GM12865 (cell line): ENCODE measurements at regions not wholly inside any gene's neighbourhood (a gene's known extent, or its start where the extent isn't known, plus 50 kb on each side); places are given as distances from the start of the nearest gene placed in this dataset.

Experiments
- DNase-seq: peaks from one replicate; pipeline ENCODE4 v3.0.0; 2010; ENCODE audit warnings: low read depth
- H3K4me3 ChIP-seq: 2 replicates; pipeline ENCODE4 v1.5.1; 2011; ENCODE audit warnings: mild to moderate bottlenecking, low read depth, low read length, control low read depth
- TF ChIP-seq, protein P1 (sequence below): IDR thresholded peaks from 2 replicates; pipeline ENCODE4 v1.5.1; 2011; ENCODE audit warnings: low read length, control low read depth, low read depth, inconsistent platforms; ENCODE audit not compliant: insufficient read depth; ENCODE audit errors: missing control alignments

DNA sequence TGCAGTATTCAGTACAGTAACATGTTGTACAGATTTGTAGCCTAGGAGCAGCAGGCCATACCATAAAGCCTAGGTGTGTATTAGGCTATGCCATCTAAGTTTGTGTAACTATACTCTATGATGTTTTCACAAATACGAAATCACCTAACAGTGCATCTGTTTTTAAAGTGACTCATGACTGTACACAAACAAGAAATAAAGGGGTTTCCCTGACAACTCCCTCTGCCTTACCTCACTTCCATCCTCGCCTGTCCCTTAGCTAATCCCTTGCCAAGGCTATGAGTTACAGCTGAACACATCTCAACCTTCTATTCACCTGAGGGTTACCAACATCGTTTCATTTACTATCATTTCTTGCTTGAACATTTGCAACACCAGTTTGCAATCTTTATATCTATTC, 78.6 kb upstream of the RPRM start:
- no peak overlapping the region for H3K4me3 ChIP-seq
- TF ChIP-seq, protein P1, sequence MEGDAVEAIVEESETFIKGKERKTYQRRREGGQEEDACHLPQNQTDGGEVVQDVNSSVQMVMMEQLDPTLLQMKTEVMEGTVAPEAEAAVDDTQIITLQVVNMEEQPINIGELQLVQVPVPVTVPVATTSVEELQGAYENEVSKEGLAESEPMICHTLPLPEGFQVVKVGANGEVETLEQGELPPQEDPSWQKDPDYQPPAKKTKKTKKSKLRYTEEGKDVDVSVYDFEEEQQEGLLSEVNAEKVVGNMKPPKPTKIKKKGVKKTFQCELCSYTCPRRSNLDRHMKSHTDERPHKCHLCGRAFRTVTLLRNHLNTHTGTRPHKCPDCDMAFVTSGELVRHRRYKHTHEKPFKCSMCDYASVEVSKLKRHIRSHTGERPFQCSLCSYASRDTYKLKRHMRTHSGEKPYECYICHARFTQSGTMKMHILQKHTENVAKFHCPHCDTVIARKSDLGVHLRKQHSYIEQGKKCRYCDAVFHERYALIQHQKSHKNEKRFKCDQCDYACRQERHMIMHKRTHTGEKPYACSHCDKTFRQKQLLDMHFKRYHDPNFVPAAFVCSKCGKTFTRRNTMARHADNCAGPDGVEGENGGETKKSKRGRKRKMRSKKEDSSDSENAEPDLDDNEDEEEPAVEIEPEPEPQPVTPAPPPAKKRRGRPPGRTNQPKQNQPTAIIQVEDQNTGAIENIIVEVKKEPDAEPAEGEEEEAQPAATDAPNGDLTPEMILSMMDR: no peak
- no peak for DNase-seq

DNA sequence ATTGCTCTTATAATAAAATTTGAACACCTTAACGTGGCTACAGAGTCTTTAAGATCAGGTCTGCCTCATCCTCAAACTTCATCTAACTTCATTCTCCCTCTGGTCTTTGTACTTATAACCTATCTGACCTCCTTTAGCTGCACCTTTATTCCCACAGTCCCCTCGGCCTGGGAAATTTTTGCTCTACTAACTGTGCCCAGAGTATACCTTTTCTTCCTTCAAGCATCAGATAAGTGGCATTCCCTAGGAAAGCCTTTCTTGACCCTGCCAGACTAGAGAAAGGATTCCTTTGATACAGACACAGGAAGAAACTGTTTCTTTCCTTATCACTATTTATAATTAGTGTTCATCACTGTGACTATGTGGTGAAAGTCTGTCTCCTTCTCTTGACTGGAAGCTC, 79.2 kb upstream of the RPRM start:
- no peak overlapping the region for H3K4me3 ChIP-seq
- DNase-seq: no peak
- TF ChIP-seq, protein P1: no peak

DNA sequence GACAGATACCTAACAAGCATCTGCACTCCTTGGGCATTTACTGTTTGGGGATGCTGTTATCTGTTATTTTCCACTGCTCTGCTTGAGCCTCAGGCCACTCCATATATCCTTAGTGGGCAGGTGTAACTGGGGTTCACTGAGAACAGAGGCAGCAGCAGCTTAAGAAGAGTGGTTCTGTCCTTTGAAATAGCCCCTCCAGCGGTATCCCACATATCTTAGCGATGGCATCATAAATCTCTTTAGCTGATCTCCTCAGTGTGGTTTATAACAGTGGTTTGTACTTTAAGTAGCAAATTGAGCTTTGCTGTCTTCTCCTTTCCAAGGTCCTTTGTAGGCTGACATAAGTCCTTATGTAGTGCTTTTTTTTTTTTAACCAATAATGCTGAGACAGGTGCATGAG, 79.7 kb upstream of the RPRM start:
- TF ChIP-seq, protein P1: no peak
- H3K4me3 ChIP-seq: no peak overlapping the region
- DNase-seq: no peak

DNA sequence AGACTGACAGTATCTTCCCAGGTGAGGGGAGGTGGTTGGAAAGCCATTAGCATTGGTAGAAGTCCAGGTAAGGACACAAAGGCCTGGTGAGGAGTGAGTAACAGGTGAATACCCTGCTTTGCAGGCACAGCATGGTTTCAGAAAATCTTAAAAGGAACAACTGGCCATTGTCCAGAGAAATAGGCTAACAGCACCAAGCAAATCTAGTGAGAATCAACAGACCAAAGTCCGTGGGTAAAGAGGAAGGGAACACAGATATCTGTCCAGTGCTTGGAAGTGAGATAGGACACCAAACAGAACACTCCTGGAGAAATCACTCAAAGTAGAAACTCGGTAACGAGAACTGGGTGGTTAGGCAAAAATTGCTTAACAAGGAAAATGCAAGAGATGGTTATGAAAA, 88.8 kb upstream of the RPRM start:
- no peak for DNase-seq
- TF ChIP-seq, protein P1: no peak
- H3K4me3 ChIP-seq: no peak overlapping the region

DNA sequence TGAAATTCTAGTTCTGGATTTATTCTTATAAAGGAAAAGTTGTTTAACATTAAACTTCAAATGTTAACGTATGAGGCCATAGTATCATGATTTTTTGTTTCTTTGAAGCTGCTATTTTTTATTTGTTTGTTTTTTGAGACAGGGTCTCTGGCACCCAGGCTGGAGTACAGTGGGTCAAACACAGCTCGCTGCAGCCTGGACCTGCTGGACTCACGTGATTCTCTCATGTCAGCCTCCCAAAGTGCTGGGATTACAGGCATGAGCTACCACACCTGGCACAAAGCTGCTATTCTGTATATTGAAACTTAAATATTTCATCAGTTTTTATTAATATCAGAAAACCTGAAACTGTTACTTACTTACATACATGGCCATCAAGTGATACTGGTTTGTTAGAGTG, 89.5 kb upstream of the RPRM start:
- no peak for DNase-seq
- TF ChIP-seq, protein P1: no peak
- H3K4me3 ChIP-seq: no peak overlapping the region

DNA sequence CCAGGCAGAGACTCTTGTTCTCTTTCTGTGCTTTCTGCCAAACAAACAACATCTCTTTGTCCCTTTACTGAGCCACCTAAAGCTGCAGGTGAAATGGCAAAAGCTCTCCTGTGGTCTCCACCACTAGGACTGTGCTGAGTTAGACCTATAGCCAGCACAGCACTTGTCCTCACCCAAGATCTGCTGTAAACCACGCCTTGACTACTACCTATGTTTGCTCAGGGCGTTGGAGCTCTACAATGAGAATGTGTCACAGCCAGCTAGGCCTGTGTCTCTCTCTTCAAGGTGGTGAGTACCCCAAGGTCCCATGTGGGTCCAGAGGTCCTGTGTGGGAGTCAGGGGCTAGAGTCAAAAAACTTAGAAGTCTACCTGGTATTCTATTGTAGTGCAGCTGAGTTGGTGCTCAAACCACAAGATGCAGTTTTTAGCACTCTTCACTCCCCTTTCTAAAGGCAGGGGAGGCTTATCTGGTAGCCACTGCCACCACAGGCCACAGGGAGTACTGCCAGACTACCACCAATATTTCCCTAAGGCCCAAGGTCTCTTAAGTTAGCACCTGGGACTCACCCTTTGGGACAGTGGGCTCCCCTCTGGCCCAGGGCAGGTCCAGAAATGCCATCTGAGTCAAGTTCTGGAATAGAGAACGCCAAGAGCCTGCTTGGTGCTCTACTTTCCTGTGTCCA, 96.8 kb upstream of the RPRM start:
- TF ChIP-seq, protein P1: peak; percentile 9
- DNase-seq: peak; percentile 4
- H3K4me3 ChIP-seq: no peak overlapping the region

DNA sequence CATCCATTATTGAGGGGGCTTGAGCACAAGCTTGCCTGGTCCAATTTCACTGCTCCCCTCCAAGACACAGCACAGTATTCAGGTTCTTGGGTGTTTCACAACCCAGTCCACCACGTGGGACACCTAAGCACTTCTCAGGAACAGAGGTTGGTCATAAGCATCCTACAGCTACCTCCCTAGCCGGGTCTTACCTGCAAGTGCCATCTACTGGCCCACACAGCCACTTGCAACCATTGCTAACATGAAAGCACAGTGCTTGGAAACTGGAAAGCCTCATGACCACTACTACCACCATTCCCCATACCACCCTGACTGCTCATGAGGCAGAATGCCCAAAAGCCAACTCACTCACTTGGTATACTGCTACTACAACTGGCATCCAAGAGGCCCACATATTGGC, 105.7 kb upstream of the RPRM start:
- no peak for DNase-seq
- TF ChIP-seq, protein P1: no peak
- no peak overlapping the region for H3K4me3 ChIP-seq
